Astrocyte (in vitro differentiated cells and primary cell): ENCODE measurements at regions not wholly inside any gene's neighbourhood (a gene's known extent, or its start where the extent isn't known, plus 50 kb on each side); places are given as distances from the start of the nearest gene placed in this dataset.

Source experiments
- CTCF ChIP-seq: IDR thresholded peaks from 2 replicates; pipeline ENCODE4 v1.5.1; 2011; ENCODE audit warnings: low read depth, mild to moderate bottlenecking, inconsistent platforms, low read length, moderate library complexity; ENCODE audit not compliant: insufficient read depth
- EZH2 ChIP-seq: IDR thresholded peaks from 2 replicates; pipeline ENCODE4 v1.6.1; 2012; ENCODE audit warnings: mild to moderate bottlenecking, low read length, inconsistent platforms; ENCODE audit not compliant: insufficient read depth

DNA sequence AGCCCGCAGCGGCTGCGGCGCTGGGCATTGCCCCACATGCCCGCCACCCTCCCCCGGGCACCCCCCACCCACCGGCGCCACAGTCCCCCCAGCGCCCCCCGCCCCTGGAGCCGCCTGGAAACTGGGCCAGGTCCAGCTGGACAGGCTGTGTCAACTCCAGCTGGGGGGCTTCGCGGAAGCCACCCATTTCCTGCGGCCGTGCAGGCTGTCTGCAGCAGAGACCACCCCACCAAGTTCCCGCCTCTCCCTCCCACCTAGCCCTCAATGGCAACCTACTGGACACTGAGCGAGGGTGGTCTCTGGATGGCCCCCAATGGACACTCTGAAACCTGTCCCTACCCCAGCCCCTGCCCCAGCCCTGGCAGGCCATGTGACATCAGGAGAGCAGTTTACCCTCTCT is 62.8 kb upstream of the GATA2 start:
- TF ChIP-seq CTCF = no peak
- TF ChIP-seq EZH2 = no peak
